Spleen (tissue), 11 donors: ENCODE measurements at regions not wholly inside any gene's neighbourhood (a gene's known extent, or its start where the extent isn't known, plus 50 kb on each side); places are given as distances from the start of the nearest gene placed in this dataset.

Source experiments
- DNase-seq: peaks from one replicate; pipeline ENCODE4 v3.0.0-alpha.2; 2020
- H3K27ac ChIP-seq, 8 donors: fragments of 200-600 bp; sonication (generic) in 7 of 8; 1 replicate in 4 of 8; 2 replicates in 4 of 8; pipeline versions ENCODE4 v1.5.0 to v1.8.0; 2016 to 2021; ENCODE audit warnings: inconsistent platforms in 4 of 8, mild to moderate bottlenecking in 4 of 8, moderate library complexity in 1 of 8
- H3K27me3 ChIP-seq, 7 donors: fragments of 200-600 bp; sonication (generic) in 6 of 7; replicated peaks in 1 of 7; 1 replicate in 4 of 7; 2 replicates in 3 of 7; pipeline versions ENCODE4 v1.5.0 to v1.8.0; 2016 to 2021; ENCODE audit warnings: inconsistent platforms in 3 of 7, mild to moderate bottlenecking in 1 of 7
- H3K36me3 ChIP-seq, 6 donors: fragments of 200-600 bp; sonication (generic) in 5 of 6; 1 replicate in 4 of 6; 2 replicates in 2 of 6; pipeline versions ENCODE4 v1.5.0 to v1.8.0; 2016 to 2021; ENCODE audit warnings: inconsistent platforms in 2 of 6
- H3K4me1 ChIP-seq, 6 donors: fragments of 200-600 bp; sonication (generic) in 5 of 6; 1 replicate in 3 of 6; 2 replicates in 3 of 6; pipeline versions ENCODE4 v1.5.0 to v1.8.0; 2016 to 2021; ENCODE audit warnings: inconsistent platforms in 3 of 6
- H3K4me3 ChIP-seq, 8 donors: fragments of 200-600 bp; sonication (generic) in 7 of 8; 1 replicate in 4 of 8; 2 replicates in 4 of 8; pipeline versions ENCODE4 v1.5.0 to v1.8.0; 2016 to 2021; ENCODE audit warnings: inconsistent platforms in 4 of 8, mild to moderate bottlenecking in 4 of 8, moderate library complexity in 2 of 8
- H3K9me3 ChIP-seq, 8 donors: fragments of 200-600 bp; sonication (generic) in 7 of 8; 1 replicate in 4 of 8; 2 replicates in 4 of 8; pipeline versions ENCODE4 v1.5.0 to v1.8.0; 2016 to 2021; ENCODE audit warnings: inconsistent platforms in 4 of 8
- CTCF ChIP-seq, 11 experiments: fragments of 200-600 bp in 7 of 11; fragments of 450-650 bp in 4 of 11; sonication (generic) in 4 of 11; IDR thresholded peaks in 8 of 11; conservative IDR thresholded peaks in 3 of 11; 1 replicate in 7 of 11; 2 replicates in 4 of 11; pipeline versions ENCODE4 v1.4.0 to v1.8.0; 2016 to 2021; ENCODE audit warnings: antibody characterized with exemption in 11 of 11, inconsistent platforms in 4 of 11, mild to moderate bottlenecking in 1 of 11
- POLR2A ChIP-seq, 3 donors: fragments of 450-650 bp; IDR thresholded peaks; one replicate each; pipeline ENCODE4 v1.5.1; 2017; ENCODE audit warnings: antibody characterized with exemption in 3 of 3, mild to moderate bottlenecking in 1 of 3
- POLR2AphosphoS5 ChIP-seq, 3 donors: sonication (generic); formaldehyde crosslinking; IDR thresholded peaks; one replicate each; pipeline ENCODE4 v1.5.1; 2017; ENCODE audit warnings: antibody characterized with exemption in 3 of 3
- WGBS, 5 donors: extraction: QIAGEN DNeasy Blood & Tissue Kit in 3 of 5; methylation state at CpG; one replicate each; pipeline versions ENCODE4 v1.1.5 to v1.1.7; 2013 to 2018; 5-methylcytosine and 5-hydroxymethylcytosine counted together
- intact Hi-C: fragments of 100-400 bp; cut with DNase I; formaldehyde crosslinking; loops from one replicate; pipeline ENCODE4 v1.15.0; 2023; ENCODE audit warnings: low total_unique reads
- donor health status: healthy with polysubstance abuse.
- donor health status: DM: no; HTN: no; CAD: no; lungs with moderate emphysema.
- donor health status: DM: no; HTN: no; CAD: no.
- donor health status: Bipolar disorder and iron deficiency.
- donor health status: healthy.
- donor health status: DM: no; HTN: no; CAD: no.
- donor health status: DM: yes; HTN: yes; CAD: no.

DNA sequence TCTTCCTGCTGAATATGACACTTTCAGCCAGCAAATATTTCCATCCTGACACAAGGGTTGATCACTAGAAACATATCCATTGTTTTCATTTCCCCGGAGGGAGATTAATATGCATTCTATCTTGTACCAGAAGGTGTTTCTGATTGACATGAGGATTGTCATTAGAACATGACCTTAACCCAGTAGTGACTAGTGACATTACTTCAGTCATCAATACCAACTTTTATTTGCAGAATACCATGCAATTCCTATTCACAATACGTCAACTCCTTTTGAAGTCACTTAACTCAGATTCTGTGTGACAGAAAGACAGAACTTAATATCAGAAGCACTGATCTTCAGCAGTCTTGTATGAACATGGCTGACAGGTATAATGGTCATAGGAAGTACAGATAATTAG, 1108.9 kb upstream of the CRIM1 start:
- DNase-seq, result no peak
- Histone ChIP-seq H3K4me3 (no peak overlapping the region), H3K4me1 (no peaks in the 10 kb centered on the region), H3K9me3 (peaks cover 0 to 19% (median 8%) of the 10 kb centered on the region in 8 donors), H3K27ac (no peak overlapping the region), H3K36me3 (no peaks in the 10 kb centered on the region), H3K27me3 (no peaks in the 10 kb centered on the region)
- intact Hi-C loops, result no loop called here
- TF ChIP-seq POLR2A (IDR thresholded peaks at IDR 0.05) (no peak), CTCF (IDR thresholded peaks at IDR 0.05 in 8 of 11, conservative IDR thresholded peaks at IDR 0.05 in 3 of 11) (no peak), POLR2AphosphoS5 (IDR thresholded peaks at IDR 0.05) (no peak)
- 75 to 91% (median 83%) methylated on average over 2 of the region's 2 CpGs for WGBS, 5 donors

- WGBS, 5 donors, result 16 to 30% (median 25%) methylated on average over 2 of the region's 2 CpGs
- Histone ChIP-seq H3K4me3 (no peak overlapping the region), H3K4me1 (no peaks in the 10 kb centered on the region), H3K27ac (no peak overlapping the region), H3K36me3 (no peaks in the 10 kb centered on the region), H3K9me3 (peaks cover 0 to 19% (median 14%) of the 10 kb centered on the region in 8 donors), H3K27me3 (no peaks in the 10 kb centered on the region)
- TF ChIP-seq POLR2AphosphoS5 (IDR thresholded peaks at IDR 0.05), result no peak
- TF ChIP-seq POLR2A (IDR thresholded peaks at IDR 0.05), result no peak
- no peak for TF ChIP-seq CTCF (IDR thresholded peaks at IDR 0.05 in 8 of 11, conservative IDR thresholded peaks at IDR 0.05 in 3 of 11)
- no peak for DNase-seq
- intact Hi-C loops, result no loop called here
Measured at GRCh38 chr2:35228584-35228983, 1127.0 kb upstream of the CRIM1 start.

GRCh38 chr2:35220461-35220860, 1135.1 kb upstream of the CRIM1 start:
- H3K27ac ChIP-seq, result no peak overlapping the region
- no peak for DNase-seq
- H3K4me3 ChIP-seq, result no peak overlapping the region
- no peak for TF ChIP-seq POLR2AphosphoS5 (IDR thresholded peaks at IDR 0.05)
- no peak for TF ChIP-seq CTCF (IDR thresholded peaks at IDR 0.05 in 8 of 11, conservative IDR thresholded peaks at IDR 0.05 in 3 of 11)
- no peak for TF ChIP-seq POLR2A (IDR thresholded peaks at IDR 0.05)
- no peaks in the 10 kb centered on the region for H3K27me3 ChIP-seq
- H3K9me3 ChIP-seq, result peaks cover 0 to 17% (median 6%) of the 10 kb centered on the region in 8 donors
- WGBS, 5 donors, result 63 to 90% (median 72%) methylated on average over 2 of the region's 2 CpGs
- no peaks in the 10 kb centered on the region for H3K36me3 ChIP-seq
- H3K4me1 ChIP-seq, result no peaks in the 10 kb centered on the region
- intact Hi-C loops, result no loop called here

DNA sequence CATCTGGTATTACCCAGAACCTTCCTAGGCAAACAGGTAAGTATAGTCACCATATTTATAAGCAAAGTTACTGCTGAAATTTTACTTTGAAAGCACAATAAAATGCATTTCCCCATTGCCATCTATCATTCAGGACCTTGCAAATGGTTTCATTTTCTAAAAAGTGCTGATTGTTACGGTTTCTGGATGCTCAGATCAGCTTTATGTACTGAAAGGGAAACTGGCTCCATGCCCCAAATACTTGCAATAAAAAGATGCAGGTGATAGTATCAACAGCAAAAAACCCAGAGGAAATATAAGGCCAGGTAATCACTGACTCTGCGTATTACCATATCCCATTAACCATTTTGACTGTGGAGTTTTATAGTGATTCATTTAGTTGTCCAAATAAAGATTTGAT, 1150.7 kb upstream of the CRIM1 start:
- Histone ChIP-seq H3K4me1 (no peaks in the 10 kb centered on the region), H3K27me3 (no peaks in the 10 kb centered on the region), H3K9me3 (no peaks in the 10 kb centered on the region), H3K27ac (no peak overlapping the region), H3K4me3 (no peak overlapping the region), H3K36me3 (no peaks in the 10 kb centered on the region)
- 56 to 76% (median 72%) methylated on average over 2 of the region's 2 CpGs for WGBS, 5 donors
- TF ChIP-seq POLR2A (IDR thresholded peaks at IDR 0.05) (no peak), CTCF (IDR thresholded peaks at IDR 0.05 in 8 of 11, conservative IDR thresholded peaks at IDR 0.05 in 3 of 11) (no peak), POLR2AphosphoS5 (IDR thresholded peaks at IDR 0.05) (no peak)
- DNase-seq, result no peak
- intact Hi-C loops, result no loop called here
